Activated CD8-positive, alpha-beta T cell treated with anti-CD3 and anti-CD28 coated beads for 36 hours (primary cell): ENCODE measurements at regions not wholly inside any gene's neighbourhood (a gene's known extent, or its start where the extent isn't known, plus 50 kb on each side); places are given as distances from the start of the nearest gene placed in this dataset.

Source experiments
- ATAC-seq: fragments of 200-7000 bp; cut with Tn5 transposase; one replicate; pipeline ENCODE4 v1.10.0; 2021; ENCODE audit warnings: mild to moderate bottlenecking, moderate library complexity
- CTCF ChIA-PET: fragments of 350-600 bp; sonication (Branson Sonifier 250); formaldehyde crosslinking; loops from one replicate; lab custom pipeline; 2021; ENCODE audit warnings: antibody characterized with exemption; lab: Charles Lee
- POLR2A ChIA-PET: fragments of 350-600 bp; sonication (Branson Sonifier 250); formaldehyde crosslinking; loops from one replicate; lab custom pipeline; 2021; ENCODE audit warnings: antibody characterized with exemption; lab: Charles Lee
- DNase-seq: peaks from one replicate; pipeline ENCODE4 v3.0.0-alpha.2; 2020
- H3K27ac Mint-ChIP-seq: one replicate; pipeline ENCODE4 v1.8.0; 2021; ENCODE audit warnings: mild to moderate bottlenecking, mixed read lengths
- H3K27me3 Mint-ChIP-seq: one replicate; pipeline ENCODE4 v1.8.0; 2021; ENCODE audit warnings: mixed read lengths
- H3K36me3 Mint-ChIP-seq: one replicate; pipeline ENCODE4 v1.8.0; 2021; ENCODE audit warnings: low read depth, mixed read lengths
- H3K4me1 Mint-ChIP-seq: one replicate; pipeline ENCODE4 v1.8.0; 2021; ENCODE audit warnings: low read depth, mixed read lengths
- H3K4me3 Mint-ChIP-seq: one replicate; pipeline ENCODE4 v1.8.0; 2021; ENCODE audit warnings: mild to moderate bottlenecking, moderate library complexity, mixed read lengths
- H3K9me3 Mint-ChIP-seq: one replicate; pipeline ENCODE4 v1.8.0; 2021; ENCODE audit warnings: mixed read lengths
- intact Hi-C: fragments of 100-400 bp; cut with micrococcal nuclease; formaldehyde crosslinking; loops from one replicate; pipeline ENCODE4 v1.10.0; 2022
- TF ChIP-seq, protein P1 (sequence below): fragments of 200-600 bp; IDR thresholded peaks from one replicate; pipeline ENCODE4 v1.8.0; 2022; ENCODE audit warnings: antibody characterized with exemption, mild to moderate bottlenecking

DNA sequence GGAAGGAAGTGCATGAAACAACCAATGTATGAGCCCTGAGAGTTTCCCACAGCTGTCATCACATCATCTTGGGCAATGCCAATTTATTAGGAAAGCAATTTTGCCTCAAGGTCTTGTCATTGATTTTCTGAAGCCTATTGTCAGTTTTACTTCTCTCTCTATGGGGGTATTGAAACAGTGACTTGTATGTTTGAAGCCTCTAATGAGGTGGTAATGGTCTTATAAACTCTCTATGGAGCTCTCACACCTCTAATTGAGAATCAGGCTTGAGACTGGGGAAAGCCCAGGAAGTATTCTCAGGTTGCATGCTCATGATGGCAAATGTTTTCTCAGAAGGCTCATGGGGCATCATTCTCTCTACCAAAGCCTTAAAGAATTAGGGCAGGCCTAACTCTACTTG is 308.2 kb upstream of the EMCN start:
- TF ChIP-seq, protein P1, sequence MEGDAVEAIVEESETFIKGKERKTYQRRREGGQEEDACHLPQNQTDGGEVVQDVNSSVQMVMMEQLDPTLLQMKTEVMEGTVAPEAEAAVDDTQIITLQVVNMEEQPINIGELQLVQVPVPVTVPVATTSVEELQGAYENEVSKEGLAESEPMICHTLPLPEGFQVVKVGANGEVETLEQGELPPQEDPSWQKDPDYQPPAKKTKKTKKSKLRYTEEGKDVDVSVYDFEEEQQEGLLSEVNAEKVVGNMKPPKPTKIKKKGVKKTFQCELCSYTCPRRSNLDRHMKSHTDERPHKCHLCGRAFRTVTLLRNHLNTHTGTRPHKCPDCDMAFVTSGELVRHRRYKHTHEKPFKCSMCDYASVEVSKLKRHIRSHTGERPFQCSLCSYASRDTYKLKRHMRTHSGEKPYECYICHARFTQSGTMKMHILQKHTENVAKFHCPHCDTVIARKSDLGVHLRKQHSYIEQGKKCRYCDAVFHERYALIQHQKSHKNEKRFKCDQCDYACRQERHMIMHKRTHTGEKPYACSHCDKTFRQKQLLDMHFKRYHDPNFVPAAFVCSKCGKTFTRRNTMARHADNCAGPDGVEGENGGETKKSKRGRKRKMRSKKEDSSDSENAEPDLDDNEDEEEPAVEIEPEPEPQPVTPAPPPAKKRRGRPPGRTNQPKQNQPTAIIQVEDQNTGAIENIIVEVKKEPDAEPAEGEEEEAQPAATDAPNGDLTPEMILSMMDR = no peak
- H3K4me3 Mint-ChIP-seq = no peak overlapping the region
- peaks cover 11% of the 10 kb centered on the region for H3K4me1 Mint-ChIP-seq
- H3K9me3 Mint-ChIP-seq = peaks cover 4% of the 10 kb centered on the region
- H3K27me3 Mint-ChIP-seq = peaks cover 2% of the 10 kb centered on the region
- POLR2A ChIA-PET = no interaction called here
- DNase-seq (no peak), ATAC-seq (no peak)
- H3K36me3 Mint-ChIP-seq = no peaks in the 10 kb centered on the region
- CTCF ChIA-PET = no interaction called here
- no peak overlapping the region for H3K27ac Mint-ChIP-seq
- intact Hi-C loops = no loop called here

DNA sequence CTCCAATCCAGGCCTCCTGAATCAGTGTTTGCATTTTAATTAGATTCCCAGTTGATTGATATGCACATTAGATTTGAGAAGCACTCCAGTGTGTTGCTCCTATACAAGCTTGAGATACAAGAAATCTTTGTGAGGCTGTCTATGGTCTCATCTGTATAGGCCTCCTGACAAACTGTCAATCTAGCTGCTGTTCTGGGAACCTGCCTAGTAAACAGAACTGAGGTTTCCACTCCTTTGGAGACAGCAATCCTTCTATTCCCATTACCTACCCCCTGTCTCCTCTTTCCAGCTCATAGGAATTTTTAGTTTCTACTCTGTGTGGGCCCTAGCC is 306.1 kb upstream of the EMCN start:
- no peak overlapping the region for H3K4me3 Mint-ChIP-seq
- CTCF ChIA-PET = interaction anchor here (1.0 to 1.2 kb wide), 2 partner anchors 14 to 731 kb away, joined by 3 read pairs; no protein-coding TSS in a partner anchor
- H3K27ac Mint-ChIP-seq = no peak overlapping the region

DNA sequence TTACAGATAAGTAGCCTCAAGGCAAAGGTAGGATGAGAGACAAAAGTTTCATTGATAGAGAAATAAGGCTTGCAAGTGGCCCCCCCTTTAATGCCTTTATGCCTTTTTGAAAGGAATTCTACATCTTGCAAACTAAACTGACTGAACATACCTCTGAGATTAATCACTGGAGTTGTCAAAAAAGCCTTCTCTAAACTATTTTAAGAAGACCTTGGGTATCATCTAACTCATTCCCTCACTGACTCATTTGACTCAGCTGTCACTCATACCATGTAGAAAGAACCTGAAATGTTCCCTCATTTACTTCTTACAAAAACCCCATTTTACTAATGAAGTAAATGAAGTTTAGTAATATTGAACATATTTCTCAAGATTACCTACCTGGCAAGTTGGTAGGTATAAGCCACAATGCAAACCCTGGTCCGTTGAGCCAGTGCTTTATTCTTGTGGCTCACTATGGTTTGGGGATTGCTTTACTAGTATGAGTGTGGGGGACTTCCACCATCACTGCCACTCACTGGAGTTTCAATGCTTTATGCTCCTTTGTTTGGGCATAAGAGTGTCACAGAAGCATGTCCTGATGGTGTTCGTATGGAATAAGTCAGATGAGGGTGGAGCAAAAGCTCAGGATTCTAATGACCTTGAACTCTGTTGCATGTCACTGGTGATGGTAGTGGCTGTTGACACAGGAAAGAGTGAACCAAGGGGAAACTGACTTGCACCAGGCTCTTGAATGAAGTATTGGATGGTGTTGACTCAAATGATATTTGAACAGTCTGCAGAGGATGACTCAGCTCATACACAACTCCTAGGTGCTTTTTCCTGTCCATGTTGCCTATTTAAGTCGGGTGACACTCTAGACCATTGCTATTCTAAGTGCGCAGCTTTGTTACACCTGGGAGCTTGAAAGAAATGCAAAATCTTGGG is 305.5 kb upstream of the EMCN start:
- intact Hi-C loops = no loop called here

More for the DNA sequence above, 306.1 kb upstream of the EMCN start:
- peaks cover 11% of the 10 kb centered on the region for H3K4me1 Mint-ChIP-seq
- H3K27me3 Mint-ChIP-seq = peaks cover 2% of the 10 kb centered on the region
- ATAC-seq (no peak), DNase-seq (no peak)
- H3K9me3 Mint-ChIP-seq = peaks cover 4% of the 10 kb centered on the region
- TF ChIP-seq, protein P1 = no peak
- POLR2A ChIA-PET = interaction anchor here (0.6 kb wide), 1 partner anchor 11 kb away, joined by 3 read pairs; no protein-coding TSS in a partner anchor
- intact Hi-C loops = no loop called here
- H3K36me3 Mint-ChIP-seq = no peaks in the 10 kb centered on the region

DNA sequence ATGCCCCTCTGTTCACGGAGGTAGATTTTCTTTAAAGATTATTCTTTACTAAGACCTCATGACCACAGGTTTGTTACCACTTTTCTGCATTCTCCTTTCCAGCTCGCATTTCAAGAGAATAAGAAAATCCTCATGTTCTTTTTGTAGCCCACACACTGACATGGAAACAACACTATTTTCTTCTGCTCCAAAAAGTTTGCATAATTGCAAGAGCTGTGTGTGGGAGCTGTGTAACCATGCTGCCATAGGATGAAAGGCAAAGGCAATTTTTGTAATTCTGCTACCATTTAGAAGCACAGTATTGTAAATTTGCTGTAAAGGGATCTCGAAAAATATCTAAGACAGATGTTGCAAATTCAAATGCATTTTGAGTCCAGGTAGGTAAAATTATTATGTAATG is 302.4 kb upstream of the EMCN start:
- ChIA-PET CTCF (no interaction called here), POLR2A (no interaction called here)
- Mint-ChIP-seq H3K36me3 (no peaks in the 10 kb centered on the region), H3K27ac (no peak overlapping the region), H3K4me3 (no peak overlapping the region), H3K4me1 (peaks cover 11% of the 10 kb centered on the region), H3K27me3 (peaks cover 2% of the 10 kb centered on the region), H3K9me3 (no peaks in the 10 kb centered on the region)
- no peak for DNase-seq
- ATAC-seq = no peak
- intact Hi-C loops = no loop called here
- TF ChIP-seq, protein P1 = no peak

More for the DNA sequence above, 305.5 kb upstream of the EMCN start:
- Mint-ChIP-seq H3K4me3 (no peak overlapping the region), H3K27me3 (peaks cover 2% of the 10 kb centered on the region), H3K4me1 (peaks cover 11% of the 10 kb centered on the region), H3K36me3 (no peaks in the 10 kb centered on the region), H3K27ac (peak overlapping the region; percentile 48), H3K9me3 (no peaks in the 10 kb centered on the region)
- TF ChIP-seq, protein P1 = no peak
- DNase-seq (peak; percentile 38), ATAC-seq (peak; percentile 85)
- CTCF ChIA-PET = interaction anchor here (1.0 to 1.2 kb wide), 2 partner anchors 13 to 730 kb away, joined by 3 read pairs; no protein-coding TSS in a partner anchor
- POLR2A ChIA-PET = interaction anchor here (0.6 kb wide), 2 partner anchors 10 to 178 kb away, joined by 3 read pairs; no protein-coding TSS in a partner anchor

DNA sequence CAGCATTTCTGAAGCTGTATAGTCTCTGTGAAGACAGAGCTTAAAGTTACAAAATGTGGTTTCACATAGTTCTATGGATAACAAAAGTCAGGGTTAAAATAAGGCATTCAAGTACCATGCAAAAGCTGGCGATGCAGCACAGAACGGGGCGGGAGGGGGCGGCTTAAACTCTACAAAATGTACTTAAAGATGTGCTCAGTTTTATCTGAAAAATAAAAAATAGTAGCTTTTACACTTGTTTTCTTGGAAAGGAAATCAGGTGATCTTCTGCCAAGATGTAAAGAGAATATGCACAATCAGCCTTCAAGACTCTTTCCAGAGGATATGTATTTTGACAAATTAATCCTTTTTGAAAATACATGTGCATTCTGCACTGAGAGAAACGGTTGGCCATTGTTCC is 301.7 kb upstream of the EMCN start:
- Mint-ChIP-seq H3K36me3 (no peaks in the 10 kb centered on the region), H3K4me1 (peaks cover 11% of the 10 kb centered on the region), H3K4me3 (no peak overlapping the region), H3K27me3 (peaks cover 2% of the 10 kb centered on the region), H3K9me3 (no peaks in the 10 kb centered on the region), H3K27ac (no peak overlapping the region)
- intact Hi-C loops = no loop called here
- ATAC-seq (no peak), DNase-seq (no peak)
- ChIA-PET POLR2A (no interaction called here), CTCF (no interaction called here)
- TF ChIP-seq, protein P1 = no peak
